RCC 7860 (cell line): ENCODE measurements at regions not wholly inside any gene's neighbourhood (a gene's known extent, or its start where the extent isn't known, plus 50 kb on each side); places are given as distances from the start of the nearest gene placed in this dataset.
A peak's percentile ranks its signal among the peaks of the same experiment; 100 is the strongest.
"Not testable (repeated sequence)": the region's sequence is repeated elsewhere in the genome, so short reads cannot be mapped to it uniquely, and the experiment has no call there.

Experiments used
- DNase-seq: peaks from one replicate; pipeline ENCODE4 v3.0.0-alpha.2; 2015; ENCODE audit warnings: low spot score
- FAIRE-seq: peaks from 2 replicates; lab custom pipeline; 2012; peaks lifted over from hg19 to GRCh38; lab: Jason Lieb, UNC

DNA sequence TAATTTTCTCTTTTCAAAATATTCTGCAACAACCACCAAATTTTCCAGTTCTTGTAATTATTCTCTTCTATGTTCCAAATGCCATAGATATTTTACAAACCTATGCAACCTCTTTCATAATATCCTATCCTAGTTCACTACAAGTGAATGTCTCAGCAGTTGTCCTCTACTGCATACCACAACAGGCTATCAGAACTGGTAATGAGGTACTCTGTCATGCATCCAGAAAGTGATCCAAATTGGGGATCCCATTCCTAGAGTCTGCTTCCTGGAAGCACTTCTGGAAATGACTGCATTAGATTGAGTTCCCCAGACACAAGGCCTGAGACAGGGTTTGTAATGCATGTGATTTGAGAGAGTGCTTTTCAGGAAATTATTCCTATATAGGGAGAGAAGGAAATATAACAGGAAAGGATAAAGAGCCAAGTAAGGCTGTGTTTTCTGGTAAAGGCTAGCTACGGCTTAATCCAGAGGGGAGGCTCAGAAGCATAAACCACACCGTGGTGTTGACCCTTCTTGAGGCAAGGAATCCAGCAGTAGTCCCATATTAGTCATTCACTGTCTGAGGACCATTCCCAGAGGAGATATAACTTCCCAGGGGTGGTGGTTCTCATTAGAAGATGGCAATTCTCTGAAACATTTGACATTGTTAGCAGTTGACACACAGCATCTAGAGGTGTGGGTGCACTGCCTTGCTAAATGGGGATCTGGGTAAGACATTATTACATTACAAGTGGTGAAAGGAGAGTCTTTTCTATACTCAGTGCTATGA lies 80.3 kb upstream of the FST start:
- DNase-seq, result no peak
- FAIRE-seq, result no peak

DNA sequence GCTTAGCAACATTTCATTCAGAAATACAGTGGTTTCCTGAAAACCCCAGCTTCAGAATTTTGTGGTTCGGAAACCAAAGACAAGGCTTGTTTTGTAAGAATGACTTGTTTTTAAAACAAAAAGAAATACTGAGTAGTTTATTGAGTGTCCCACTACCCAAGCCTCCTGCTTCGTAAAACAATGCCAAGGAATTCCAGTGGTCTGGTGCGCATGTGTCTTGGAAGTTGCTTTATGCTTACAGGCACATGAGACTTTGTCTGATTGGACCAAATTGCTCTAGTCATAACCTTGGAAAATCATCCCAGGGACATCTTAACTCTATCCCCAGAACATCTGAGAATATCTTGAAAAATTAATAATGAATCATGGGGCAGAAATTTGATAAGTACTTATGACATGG lies 77.1 kb upstream of the FST start:
- FAIRE-seq (no peak), DNase-seq (no peak)

- FAIRE-seq, result no peak
- DNase-seq, result no peak
Observed at GRCh38 chr5:53403758-53404157, 76.7 kb upstream of the FST start.

DNA sequence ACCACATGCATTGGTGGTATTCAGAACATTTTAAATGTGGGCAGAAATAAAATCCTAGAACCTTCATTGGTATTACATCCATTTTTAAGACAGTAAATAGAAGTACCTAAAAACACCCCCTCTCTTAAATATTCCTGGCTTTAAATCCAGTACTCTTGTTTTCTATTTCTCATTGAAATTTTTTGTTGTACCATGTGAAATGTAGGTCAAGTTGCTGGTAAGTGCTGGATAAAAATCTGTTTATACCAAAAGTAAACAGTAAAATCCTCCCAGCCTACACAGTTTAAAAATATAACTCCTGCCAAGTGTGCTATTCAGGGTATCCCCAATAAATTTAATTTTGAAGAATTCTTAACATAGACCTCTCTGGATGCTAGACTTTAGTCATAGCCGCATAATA lies 75.0 kb upstream of the FST start:
- FAIRE-seq (no peak), DNase-seq (no peak)

- DNase-seq (peak; percentile 54), FAIRE-seq (peak; percentile 40)
Observed at GRCh38 chr5:53406630-53407316, 73.7 kb upstream of the FST start.

GRCh38 chr5:53407373-53407772 lies 73.1 kb upstream of the FST start:
- DNase-seq (peak; percentile 30), FAIRE-seq (no peak)

DNA sequence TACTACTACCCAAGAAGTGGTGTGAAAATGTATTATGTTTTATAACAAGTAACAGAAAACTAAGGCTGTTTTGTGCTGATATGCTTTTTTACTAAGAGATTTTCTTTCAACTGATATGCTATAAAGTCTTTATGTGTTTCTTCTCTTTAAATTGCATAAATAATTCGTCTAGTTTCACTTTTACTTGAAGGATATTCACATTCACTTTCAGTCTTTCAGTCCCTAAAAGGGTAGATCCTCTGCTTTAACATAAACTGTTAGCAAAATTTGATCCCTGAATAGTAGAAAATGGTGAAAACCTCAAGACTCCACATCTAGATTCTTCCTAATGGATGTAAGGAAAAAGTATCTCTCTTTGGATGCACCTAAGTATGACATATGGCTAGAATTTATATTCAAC lies 69.0 kb upstream of the FST start:
- DNase-seq (no peak), FAIRE-seq (no peak)

DNA sequence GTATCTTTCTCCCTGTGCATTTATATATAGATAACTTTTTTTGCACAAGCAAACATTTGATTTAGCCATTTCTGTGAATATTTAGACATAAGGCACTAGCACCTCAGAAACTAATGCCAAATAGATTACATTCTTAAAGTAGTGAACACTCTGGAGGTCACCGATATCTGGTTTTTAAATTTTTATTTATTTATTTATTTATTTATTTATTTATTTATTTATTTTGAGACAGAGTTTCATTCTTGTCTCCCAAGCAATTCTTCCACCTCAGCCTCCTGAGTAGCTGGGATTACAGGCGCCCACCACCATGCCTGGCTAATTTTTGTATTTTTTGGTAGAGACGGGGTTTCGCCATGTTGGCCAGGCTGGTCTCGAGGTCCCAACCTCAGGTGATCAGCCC lies 67.9 kb upstream of the FST start:
- FAIRE-seq, DNase-seq: not testable (repeated sequence)

DNA sequence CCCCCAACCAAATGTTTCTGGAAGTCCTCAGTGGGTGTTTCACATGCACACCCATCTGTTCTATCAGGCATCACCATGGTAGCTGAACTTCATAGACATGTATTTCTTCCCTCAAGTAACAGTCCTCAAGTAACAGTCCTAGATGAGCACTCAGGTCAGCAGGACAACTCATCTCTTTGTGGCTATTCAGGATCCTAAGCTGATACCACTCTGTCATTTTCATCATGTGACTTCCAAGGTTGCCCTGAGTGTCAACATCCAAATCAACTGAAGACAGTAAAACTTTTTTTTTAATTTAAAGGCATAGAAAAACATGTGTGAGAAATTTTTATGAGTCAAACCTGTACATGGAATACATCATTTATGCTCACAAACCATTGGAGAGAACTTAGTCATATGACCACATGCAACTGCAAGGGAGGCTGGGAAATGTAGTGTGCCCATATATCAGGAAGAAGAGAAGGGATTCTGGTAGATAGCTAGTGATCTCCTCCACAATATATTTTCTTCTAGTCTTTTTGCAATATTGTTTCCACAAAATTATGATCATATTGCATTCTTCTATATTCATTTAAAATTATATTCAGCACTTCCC lies 64.2 kb upstream of the FST start:
- DNase-seq (no peak), FAIRE-seq (no peak)

GRCh38 chr5:53418409-53418808 lies 62.0 kb upstream of the FST start:
- no peak for FAIRE-seq

DNA sequence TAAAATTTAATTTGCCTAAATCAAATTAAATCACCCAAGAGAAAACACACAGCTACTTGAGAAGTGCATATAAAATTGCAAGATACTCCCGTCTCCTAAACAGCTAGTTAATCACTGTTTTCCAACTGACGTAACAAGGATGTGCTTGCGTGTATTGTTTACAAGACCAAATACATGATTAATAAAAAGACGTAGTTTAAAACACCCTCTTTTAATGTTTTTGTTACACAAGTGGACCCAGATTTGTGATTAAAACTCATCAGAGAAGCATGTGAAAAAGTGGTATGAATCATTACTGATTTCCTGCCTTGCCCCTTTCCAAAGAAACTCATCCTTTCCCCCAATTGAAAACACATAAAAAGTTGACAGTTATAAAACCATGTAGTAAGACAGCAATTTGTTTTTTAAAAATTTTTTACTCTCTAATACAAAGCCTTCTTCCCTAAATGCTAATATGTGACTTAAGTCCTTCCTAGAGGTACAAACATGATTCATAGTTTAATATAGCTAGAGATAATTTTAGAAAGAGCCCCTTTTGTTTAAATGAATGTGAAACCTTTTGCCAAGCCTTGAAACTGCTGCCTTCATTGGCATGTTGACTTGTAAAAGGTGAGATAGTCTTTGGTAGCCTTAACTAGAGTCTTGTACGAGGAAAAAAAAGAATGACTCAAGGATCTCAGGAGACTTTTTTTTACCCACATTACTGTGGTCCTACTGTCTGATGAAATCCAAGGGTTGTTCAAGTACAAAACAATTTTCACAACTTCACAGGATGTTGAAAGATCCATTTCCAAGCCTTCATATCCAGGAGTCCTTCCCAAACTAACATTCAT lies 61.4 kb upstream of the FST start:
- DNase-seq (no peak), FAIRE-seq (no peak)

More at GRCh38 chr5:53418409-53418808, 62.0 kb upstream of the FST start:
- no peak for DNase-seq

DNA sequence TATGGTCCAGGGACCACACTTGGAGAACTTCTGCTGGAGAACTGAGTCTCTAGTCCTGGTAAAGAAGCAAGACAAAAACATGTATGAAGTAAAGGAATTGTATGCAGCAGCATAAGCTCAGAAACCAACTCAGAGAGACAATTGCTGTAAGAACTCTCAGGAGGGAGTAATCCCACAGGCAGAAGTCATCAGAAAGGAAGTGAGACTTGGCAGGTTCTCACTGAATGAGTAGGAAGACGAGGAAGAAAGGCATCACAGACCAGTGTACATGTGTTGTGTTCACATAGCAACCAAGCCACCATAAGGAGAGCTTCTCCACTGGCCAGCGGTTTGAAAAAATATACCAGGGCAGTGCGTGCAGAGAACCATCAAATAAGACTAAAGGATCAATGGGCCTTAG lies 57.9 kb upstream of the FST start:
- FAIRE-seq (no peak), DNase-seq (no peak)

DNA sequence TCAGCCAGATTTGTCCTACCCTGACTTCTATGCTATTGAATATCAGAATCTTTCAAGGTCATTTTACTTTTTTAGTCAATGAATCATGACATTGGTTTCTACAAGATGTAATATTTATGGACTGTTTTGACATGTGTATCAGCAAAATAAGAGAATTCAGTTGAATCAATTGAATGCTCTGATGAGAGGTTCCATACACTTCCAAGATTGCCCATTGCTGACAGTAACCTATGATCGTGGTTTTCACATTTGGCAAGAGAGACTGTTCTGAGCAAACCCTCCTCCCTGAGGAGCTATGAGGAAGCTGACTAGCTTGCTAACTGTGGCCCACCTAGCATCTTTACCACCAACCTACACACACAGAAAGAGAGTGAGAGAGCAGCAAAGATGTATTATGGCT lies 56.7 kb upstream of the FST start:
- FAIRE-seq (no peak), DNase-seq (no peak)

DNA sequence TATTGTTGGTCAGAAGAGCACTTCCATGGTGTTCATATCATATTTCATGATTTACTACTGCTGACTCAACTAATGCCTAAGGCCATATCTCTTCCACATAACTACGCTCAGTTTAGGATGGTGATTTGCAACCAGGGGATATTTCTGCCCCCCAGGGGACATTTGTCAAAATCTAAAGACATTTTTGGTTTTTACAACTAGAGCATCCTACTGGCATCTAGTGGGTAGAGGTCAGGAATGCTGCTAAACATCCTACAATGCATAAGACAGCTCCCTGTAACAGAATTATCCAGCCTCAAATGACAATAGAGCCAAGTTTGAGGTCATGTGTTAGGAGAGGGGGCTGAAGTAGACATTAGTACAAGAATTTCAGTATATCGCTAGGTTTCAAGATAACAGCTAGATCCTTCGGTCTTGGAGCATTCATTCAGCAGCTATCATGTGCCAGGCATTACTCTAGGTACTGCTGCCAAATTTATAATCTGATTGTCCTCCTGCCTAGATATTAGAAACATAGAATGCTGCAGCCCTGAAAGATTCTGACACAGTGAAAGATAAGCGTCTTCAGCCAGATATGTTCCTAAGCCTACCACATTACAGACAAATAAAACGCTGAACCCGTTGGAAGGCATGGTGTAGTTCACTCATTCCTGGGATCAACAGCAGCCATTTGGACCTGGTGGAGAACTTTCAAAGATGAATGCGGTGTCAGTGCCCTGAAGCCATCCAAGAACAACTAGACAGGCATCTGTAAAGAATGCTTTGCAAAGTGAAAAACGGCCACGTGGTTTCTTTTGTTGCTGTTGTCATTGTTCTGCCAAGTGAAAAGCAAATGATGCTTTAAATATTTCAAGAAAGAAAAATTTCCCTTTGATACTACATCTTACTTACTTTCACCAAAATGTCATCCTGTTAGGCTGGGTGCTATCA lies 55.5 kb upstream of the FST start:
- DNase-seq, result no peak
- no peak for FAIRE-seq

- FAIRE-seq (no peak), DNase-seq (no peak)
Observed at GRCh38 chr5:53425687-53426511, 54.5 kb upstream of the FST start.

DNA sequence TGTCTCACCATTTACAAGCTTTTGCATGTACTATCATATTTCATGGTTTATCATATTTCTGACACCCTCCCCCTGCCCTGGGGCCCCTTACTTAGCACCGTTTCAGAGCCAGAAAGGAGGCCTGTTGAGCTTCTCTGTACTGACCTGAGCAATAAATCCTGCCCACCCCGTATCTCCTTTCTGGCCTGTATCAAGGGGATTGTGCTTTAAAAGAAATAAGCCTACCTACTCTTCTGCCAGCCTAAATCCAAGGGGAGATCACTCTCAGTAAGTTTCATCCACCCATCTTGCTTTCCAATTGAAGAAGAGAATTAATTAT lies 54.0 kb upstream of the FST start:
- DNase-seq, result no peak
- no peak for FAIRE-seq

- no peak for DNase-seq
- no peak for FAIRE-seq
Observed at GRCh38 chr5:53426878-53427277, 53.6 kb upstream of the FST start.

- no peak for FAIRE-seq
- DNase-seq, result no peak
Observed at GRCh38 chr5:53427965-53428364, 52.5 kb upstream of the FST start.

DNA sequence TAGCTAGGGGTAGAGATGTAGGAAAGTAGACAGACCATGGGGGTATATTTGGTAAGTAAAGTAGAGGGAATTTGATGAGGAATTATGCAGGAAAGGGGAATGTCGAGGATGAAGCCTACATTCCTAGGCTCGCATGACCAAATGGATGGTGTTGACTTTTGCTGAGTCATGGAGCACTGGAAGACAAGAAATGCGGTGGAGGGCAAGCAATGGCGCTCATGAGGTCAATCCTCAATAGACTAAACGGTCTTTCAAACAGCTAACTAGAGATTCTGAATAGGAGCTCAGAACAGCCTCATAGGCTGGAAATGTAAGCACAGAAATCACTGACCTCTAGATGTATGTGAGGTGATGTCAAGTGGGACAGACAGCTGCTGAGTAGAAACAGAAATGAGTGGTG lies 50.7 kb upstream of the FST start:
- peak; percentile 46 for DNase-seq
- FAIRE-seq, result no peak
